NCI-H2196 (cell line): ENCODE measurements at regions not wholly inside any gene's neighbourhood (a gene's known extent, or its start where the extent isn't known, plus 50 kb on each side); places are given as distances from the start of the nearest gene placed in this dataset.

Experiments
- DNase-seq: peaks from one replicate; lab custom pipeline; 2025; ENCODE audit not compliant: unreplicated experiment; lab: John Stamatoyannopoulos, UW

DNA sequence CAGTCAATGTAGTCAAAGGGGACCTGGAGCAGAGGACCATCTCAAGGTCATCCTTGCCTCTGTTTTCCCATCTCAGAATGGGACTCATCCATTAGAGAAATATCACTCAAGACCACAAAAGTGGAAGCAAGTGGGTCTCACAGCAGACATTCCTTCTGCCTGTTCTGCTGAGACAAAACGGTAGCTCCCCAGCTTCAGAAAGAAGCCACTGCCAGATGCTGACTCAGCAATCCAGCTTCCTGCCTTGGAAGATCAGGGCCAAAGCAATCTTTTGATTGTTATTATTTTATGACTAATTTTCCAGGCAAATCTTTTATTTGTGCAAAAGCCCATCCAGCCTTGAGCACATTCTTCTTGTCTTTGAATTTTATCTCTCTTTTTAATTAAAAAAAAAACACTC lies 86.8 kb downstream of the CCT6B start:
- DNase-seq = no peak

DNA sequence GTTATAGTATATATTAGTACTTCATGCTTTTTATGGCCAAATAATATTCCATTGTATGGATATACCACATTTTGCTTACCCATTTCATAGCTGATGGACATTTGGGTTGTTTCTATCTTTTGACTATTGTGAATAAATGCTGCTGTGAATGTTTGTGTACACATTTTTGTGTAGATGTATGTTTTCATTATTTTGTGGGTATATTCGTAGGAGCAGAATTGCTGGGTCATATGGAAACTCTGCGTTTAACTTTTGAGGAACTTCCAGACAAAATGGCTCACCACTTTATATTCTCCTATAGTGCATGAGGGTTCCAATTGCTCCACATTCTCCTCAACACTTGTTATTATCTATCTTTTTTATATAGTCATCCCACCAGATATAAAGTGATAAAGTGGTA lies 88.6 kb downstream of the CCT6B start:
- no peak for DNase-seq

DNA sequence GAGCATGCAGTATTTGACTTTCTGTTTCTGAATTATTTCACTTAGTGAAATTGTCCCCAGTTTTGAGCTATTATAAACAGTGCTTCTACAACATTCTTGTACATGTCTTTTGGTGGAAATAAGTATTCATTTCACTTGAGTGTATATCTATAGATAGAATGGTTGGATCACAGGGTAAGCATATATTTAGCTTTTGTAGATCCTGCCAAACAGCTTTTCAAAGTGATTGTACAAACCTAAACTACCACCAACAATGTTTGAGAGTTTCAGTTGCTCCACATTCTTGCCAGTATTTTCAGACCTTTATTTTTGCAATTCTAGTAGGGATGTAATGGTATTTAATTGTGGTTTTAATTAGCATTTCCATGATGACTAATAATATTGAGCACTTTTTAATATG lies 91.6 kb downstream of the CCT6B start:
- DNase-seq = no peak

DNA sequence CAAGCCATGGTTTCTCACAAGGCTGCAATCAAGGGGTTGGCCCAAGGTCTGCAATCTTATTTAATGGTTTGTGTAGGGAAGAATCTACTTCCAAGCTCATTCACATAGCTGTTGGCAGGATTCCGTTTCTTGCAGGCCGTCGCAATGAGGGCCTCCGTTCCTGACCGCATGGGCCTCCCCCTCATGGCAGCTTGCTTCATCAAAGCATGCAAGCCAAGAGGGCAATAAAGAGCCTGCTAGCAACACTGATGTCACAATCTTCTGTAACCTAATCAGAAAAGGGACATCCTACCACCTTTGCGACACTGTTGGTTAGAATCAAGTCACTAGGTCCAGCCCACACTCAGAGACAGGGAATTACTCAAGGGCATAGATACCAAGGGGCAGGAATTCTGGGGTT lies 95.5 kb downstream of the CCT6B start:
- no peak for DNase-seq

DNA sequence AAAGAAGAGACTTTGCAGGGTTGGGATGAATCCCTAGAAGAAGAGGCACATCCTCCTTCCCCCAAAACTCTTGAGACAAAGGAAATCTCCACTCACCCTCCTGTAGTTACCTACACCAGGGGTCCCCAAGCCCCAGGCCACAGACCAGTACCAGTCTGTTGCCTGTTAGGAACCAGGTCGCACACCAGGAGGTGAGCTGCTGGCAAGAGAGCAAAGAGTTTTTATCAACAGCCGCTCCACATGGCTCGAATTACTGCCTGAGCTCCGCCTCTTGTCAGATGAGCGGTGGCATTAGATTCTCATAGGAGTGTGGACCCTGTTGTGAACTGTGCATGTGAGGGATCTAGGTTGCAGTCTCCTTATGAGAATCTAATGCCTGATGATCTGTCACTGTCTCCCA lies 98.9 kb downstream of the CCT6B start:
- no peak for DNase-seq

DNA sequence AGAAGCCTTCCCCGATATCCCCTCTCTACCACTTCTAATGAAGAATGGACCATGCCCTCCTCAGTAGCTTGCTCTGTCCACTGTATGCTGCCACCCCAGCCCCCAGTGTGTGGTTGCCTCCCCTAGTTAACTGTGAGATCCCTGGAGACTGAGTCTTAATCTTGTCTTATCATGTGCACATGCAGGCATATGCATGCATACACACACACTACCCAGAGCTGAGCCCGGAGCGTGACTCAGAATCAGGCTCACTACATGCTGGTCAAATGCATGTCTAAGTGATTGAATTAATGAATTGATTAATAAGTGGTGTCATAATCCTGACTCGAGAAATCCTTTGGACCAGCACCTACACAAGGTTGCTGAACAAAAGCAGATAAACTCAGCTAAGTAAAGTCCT lies 99.4 kb downstream of the CCT6B start:
- no peak for DNase-seq

DNA sequence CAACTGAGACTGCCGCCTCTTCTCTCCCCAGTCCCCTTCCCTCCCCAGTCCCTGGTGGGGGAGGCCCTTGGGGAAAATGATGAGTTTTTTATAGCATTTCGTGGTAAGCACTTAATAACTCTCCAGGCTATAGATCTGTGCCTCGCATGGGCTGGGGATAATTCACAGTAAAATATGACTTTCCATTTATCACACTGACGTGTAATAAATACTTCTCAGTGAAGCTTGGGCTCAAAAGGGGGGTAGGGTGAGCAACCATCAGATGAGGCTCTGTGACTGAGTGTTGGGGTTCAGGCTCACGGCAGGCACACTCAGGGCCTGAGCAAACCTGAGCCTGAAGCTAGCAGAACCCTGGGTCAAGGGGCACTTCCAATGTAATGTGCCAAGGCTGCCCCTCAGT lies 101.6 kb downstream of the CCT6B start:
- DNase-seq = no peak

DNA sequence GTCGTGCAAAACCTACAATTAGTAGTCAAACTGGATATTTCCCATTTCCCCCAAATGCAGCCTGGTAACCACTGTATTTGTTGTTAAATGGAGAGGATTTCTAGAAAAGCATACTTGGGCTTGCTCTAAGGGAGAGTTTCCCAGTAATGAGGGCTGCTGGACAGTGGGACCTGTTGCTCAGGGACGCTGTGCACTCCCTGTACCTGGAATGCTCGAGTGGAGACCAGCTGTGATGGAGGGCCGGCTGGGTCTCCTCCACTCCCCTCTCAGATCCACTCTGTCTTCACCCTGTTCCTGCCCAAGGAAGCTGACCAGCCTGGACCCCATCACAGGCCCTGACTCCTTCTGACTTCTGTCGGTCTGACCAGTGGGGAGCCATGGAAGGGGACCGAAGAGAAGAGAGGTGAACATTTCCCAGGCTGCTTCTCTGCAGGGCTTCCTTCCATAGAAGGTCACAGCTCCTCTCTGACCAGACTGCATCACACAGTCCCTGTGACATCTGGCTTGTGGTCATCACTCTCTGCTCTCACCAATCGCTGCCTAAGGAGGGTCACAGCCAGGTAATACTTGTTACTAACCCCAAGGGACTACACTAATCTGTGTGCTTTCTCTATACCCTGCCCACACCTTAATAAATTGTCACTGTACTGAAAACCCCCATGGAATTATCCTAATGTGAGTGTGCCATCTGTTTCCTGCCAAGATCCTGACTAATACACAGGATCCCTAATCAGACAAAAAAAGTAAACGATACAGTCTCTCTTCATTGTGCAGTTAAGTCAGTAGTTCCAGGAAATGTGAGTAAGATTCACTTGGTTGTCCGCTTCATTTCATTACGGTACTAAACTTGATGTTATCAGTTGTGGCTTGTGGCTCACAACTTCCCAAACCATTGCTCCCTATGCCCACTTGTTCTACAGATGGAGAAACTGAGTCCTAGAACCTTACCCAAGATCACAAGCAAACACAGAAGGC lies 102.4 kb downstream of the CCT6B start:
- DNase-seq = no peak

DNA sequence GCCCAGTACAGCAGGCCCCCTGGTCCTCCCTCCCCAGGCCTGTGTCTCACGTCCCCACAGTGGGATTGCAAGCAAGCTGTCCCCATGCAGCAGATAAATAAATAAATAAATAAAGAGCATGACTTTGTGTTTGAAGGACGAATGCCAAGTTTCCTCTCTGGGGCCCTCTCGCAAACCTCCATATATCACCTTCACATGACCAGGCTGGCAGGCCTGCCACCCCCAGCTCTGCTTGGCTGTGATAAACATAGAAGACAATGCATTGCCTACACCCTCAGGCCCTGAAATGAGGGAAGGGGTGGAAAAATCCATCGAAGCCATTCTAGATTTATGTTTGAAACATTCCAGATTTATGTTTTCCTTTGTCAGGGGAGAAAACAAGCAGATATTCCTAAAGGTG lies 107.3 kb downstream of the CCT6B start:
- DNase-seq = no peak

DNA sequence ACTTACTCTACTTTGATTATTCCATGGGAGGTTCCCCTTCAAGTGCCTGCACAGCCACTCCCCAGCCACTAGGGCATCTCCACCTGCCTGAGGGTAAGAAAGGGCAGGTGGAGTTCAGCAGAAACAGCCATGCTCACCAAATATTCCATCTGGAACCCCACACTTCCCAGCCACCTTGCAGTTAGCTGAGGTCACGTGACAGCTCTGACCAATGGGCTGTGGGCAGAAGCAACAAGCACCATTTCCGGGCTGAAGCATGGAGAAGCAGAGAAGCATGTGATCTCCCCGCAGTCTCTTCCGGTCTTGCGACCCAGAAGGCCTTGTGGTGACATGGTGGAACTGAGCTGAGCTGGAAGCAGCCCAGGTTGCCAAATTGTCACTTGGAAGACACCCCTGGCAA lies 108.6 kb downstream of the CCT6B start:
- DNase-seq = no peak

DNA sequence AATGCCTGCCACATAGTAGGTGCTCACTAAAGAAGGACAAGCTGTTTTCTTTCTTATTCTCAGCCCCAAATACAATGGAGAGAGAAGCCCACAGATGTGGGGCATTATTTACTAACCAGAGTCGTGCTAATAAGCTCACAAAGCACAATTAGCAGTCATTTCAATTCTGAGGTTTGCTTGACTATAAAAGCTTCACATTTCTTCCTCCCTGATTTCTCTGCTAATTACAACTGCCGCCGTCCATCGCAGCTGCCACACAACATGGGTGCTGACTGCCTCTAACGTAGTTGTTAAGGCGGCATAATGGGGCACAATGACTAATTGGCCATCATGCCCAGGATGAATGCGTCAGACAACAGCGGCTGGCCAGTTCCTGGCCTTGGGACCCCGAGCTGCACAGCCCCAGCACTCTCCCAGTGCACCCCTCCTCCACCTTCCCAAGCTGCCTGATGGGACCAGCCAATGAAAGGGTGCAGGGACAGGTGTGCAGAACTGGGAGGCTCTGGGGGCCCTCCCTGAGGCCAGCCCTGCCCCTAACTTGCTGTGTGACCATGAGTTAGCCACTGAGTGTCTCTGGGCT lies 109.2 kb downstream of the CCT6B start:
- no peak for DNase-seq

DNA sequence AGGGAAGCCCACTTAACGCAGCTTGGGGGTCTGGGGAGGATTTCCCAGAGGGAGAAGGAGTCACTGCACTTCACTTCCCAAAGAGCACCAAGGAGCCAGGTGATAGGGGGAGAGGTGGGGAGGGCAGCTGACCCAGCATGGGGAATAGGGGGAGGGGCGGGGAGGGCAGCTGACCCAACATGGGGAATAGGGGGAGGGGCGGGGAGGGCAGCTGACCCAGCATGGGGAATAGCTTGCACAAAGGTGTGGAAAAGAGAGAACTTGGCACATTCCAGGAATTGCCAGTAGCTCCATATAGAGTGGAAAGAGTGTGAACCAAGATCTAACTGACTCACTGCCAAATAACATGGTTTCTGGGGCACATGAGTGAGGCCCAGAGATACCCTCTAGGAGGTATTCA lies 110.3 kb downstream of the CCT6B start:
- no peak for DNase-seq

DNA sequence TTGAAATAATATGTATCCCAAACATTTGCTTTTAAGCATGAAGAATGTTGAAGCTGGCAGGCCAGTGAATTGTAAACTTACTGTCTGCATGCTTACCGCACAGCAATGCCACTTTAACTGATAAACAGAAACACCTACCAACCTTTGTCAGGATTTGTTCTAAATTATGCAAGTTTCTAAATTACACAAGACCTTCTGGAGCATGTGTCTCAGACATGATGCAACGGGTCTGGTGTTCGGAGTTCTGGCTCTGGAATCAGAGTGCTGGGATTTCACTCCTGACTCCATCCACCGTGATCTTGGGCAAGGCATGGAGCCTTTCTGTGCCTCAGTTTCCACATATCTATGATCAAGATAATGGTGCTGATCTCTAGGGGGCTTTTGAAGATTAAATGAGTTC lies 111.2 kb downstream of the CCT6B start:
- DNase-seq = no peak

DNA sequence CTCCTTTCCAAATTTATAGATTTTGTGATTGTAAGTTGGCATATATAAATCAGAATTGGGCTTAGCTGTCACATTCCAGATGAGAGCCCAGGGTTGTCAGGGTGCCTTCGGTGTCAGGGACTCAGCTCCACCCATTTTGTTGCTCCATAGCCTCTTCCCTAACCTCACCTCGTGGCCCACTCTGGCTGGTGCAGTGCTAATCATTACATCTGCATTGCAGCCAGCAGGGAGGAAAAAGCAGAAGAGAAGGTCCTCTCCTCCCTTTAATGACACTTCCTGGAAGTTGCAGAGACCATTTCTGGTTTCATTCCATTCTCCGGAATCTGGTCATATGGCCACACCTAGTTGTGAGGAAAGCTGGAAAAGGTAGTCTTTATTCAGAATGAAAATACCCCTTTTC lies 113.3 kb downstream of the CCT6B start:
- DNase-seq = no peak

DNA sequence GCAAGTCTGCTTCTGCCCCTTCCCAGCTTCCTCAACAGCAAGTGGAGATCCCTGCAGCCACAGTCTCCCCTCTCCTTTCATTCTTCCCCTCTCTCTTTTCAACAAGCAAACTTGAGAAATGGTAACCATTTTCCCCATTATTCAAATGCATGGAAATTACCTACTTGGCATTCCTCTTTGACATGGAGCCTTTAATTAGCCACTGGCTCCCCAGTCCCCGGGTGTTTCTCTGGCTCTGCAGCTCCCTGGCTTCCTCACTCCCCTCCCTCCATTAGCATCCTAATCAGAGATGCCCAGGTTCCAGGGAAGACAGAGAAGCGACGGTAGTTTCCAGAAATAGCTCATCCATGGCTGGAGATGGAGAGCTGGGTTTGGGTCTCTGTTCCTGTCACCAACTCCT lies 116.0 kb downstream of the CCT6B start:
- no peak for DNase-seq

DNA sequence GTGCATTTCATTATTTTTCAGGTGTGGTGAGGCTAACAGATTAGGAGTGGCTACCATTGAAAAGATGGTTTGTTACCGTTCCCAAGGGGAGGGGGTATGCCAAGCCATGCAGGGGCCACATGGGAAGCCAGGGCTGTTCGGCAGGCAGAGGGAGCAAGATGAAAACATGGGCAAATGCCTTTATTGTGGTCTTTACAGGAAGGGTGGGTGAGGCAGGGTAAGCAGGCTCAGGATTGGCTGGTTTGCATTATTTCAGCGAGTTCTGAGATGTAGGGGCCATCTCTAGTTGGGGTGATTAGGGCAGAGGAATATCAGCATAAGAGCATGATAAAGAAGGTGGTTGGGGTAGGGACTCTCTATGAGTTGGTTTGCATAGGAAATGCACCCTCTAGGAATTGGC lies 117.6 kb downstream of the CCT6B start:
- DNase-seq = no peak

DNA sequence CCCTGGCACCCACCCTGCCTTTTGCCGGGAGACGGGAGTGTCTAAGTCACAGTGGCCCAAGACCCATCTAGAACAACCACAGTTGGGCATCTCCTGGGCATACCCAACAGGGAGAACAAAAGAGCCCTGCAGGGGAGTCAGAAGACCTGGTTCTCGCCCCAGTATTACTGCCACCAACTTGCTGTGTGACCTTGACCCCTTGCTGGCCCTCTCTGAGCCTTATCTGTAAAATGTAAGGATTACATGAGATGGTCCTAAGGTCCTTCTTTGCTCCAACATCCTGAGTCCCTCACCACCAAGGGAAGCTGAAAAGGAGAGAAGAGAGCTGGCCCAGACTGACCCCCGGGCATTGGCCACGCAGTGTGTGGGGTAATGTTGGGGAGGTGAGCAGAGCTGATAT lies 119.0 kb downstream of the CCT6B start:
- DNase-seq = no peak

DNA sequence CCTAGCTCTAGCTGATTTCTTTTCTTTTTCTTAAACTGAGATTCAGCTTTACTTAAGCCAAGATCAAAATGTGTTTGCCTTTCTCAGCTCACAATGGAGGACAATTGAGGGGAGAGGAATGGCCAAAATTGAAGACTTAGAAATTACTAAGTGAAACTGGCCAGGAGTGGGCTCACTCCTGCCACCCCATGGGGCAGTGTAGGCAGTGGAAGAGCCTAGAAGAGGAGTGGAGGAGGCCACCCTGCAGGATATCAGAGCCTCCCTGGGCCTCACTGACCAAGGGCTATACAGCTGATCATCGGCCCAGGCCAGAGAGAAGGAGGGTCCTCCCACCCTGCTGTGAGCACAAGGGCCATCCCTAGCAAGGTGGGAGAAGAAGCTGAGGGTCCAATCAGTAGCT lies 119.8 kb downstream of the CCT6B start:
- DNase-seq = no peak

DNA sequence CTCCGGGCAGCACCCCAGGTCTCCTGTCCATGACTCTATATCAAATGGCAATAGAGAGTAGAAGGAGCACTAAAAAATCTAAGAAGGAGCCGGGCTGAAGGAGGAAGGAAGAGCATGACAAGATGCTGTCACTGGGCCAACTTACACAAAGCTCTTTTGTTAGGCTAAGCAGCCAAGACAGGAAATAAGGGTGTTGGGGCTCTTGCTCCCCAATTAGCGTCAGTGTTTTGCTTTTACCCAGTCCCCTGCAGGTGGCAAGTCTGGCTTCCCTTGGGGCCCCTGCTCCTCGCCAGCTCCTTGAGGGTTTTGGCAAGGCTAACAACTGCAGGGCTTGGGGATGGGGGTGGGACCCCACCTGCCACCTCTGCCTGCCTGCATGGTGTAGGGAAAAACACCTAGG lies 120.5 kb downstream of the CCT6B start:
- no peak for DNase-seq

DNA sequence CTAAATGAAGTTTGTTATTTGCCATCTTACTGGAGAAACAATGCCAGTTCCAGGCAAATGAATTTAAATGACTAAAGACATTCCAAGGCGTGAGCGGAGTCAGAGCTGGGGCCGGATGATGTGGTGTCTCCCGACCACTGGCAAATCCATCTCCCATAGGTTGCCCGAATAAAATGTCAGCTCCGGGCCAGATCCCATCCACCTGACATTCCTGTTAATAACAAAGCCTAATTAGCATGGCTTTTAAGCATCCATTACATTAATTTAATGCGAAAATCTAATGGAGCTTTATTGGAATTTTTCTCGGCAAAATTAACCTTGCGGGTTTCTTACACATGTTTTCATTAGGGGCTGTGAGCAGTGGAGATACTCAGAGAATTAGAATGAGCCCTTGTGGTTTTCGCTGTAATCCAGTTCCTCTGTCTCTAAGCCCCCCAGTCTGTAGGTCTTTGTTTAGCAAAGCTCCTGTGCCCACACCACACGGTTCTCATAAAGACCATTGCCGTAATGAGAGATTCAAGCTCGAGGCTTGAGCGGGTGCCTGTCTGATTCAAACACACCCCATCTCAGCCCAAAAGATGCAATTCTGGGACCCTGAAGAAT lies 123.3 kb downstream of the CCT6B start:
- DNase-seq = no peak

DNA sequence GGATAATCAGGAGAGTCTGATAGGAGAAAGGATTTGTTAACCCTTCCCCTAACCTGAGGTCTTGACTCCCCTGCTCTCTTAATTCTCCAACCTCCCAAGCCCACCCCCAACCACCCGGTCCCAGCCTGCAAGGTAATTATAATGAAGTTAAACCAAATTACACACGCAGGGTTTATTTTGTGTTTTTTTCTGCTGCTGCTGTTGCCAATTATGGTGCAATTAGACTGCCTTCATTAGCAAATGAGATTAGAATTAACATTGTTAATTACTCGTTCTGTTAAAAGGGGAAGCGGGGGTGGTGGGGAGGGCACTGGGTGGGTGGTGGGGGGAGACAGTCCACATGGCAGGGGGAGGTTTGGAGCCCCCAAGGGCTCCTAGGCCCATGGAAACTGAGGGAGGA lies 128.9 kb downstream of the CCT6B start:
- DNase-seq = no peak

DNA sequence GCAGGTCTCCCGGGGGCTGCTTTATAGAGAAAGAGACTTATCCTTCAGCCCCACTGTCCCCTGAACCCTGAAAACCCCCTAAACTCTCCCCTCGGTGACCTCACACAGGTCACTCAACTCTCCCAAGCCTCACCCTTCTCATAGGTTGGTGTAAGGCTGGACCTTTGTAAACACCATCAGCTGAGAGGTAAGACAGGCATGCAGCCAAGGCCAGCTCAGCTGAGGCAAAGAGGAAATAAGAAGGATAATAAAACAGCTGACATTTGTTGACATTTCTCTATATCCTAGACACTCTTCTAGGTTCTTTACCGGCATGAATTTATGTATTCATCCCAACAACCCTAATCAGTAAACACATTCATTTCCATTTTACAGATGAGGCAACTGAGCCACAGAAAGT lies 134.3 kb downstream of the CCT6B start:
- peak; percentile 47 for DNase-seq
